ENCODE measurements at regions not wholly inside any gene's neighbourhood (a gene's known extent, or its start where the extent isn't known, plus 50 kb on each side); places are given as distances from the start of the nearest gene placed in this dataset.
"Not testable (repeated sequence)": the region's sequence is repeated elsewhere in the genome, so short reads cannot be mapped to it uniquely, and the experiment has no call there.

- no peak for DNase-seq (ENCODE audit: low read depth in 1 of 2, low spot score in 1 of 2)
- H3K27ac ChIP-seq (replicated peaks), result no peak overlapping the region
Measured at GRCh38 chr2:13698847-13699246, 933.7 kb upstream of the LRATD1 start.

GRCh38 chr2:13699939-13700338 lies 932.6 kb upstream of the LRATD1 start:
- H3K4me3 ChIP-seq (replicated peaks; ENCODE audit: insufficient read depth, low read length); DNase-seq (ENCODE audit: low read depth in 1 of 2, low spot score in 1 of 2); H3K27ac ChIP-seq (replicated peaks); H3K27me3 ChIP-seq (ENCODE audit: insufficient read depth, poor library complexity, severe bottlenecking): not testable (repeated sequence)

More at GRCh38 chr2:13698847-13699246, 933.7 kb upstream of the LRATD1 start:
- no peak overlapping the region for H3K4me3 ChIP-seq (replicated peaks; ENCODE audit: insufficient read depth, low read length)
- no peaks in the 10 kb centered on the region for H3K27me3 ChIP-seq (ENCODE audit: insufficient read depth, poor library complexity, severe bottlenecking)
- TF ChIP-seq CTCF (IDR thresholded peaks at IDR 0.05; ENCODE audit: insufficient read depth, low read length), result no peak
- no peak for TF ChIP-seq SPI1 (IDR thresholded peaks at IDR 0.05; ENCODE audit: borderline replicate concordance, low read depth)
- TF ChIP-seq GABPA (IDR thresholded peaks at IDR 0.05; ENCODE audit: low read depth), result no peak
- no peak for TF ChIP-seq REST (IDR thresholded peaks at IDR 0.05; ENCODE audit: insufficient replicate concordance, low read depth)
- no peak for TF ChIP-seq POLR2AphosphoS5 (IDR thresholded peaks at IDR 0.05; ENCODE audit: low read depth)

- no peak for DNase-seq (ENCODE audit: low read depth in 1 of 2, low spot score in 1 of 2)
- Histone ChIP-seq H3K4me3 (replicated peaks; ENCODE audit: insufficient read depth, low read length) (no peak overlapping the region), H3K27me3 (ENCODE audit: insufficient read depth, poor library complexity, severe bottlenecking) (no peaks in the 10 kb centered on the region), H3K27ac (replicated peaks) (no peak overlapping the region)
- TF ChIP-seq POLR2AphosphoS5 (IDR thresholded peaks at IDR 0.05; ENCODE audit: low read depth) (no peak), GABPA (IDR thresholded peaks at IDR 0.05; ENCODE audit: low read depth) (no peak), REST (IDR thresholded peaks at IDR 0.05; ENCODE audit: insufficient replicate concordance, low read depth) (no peak), CTCF (IDR thresholded peaks at IDR 0.05; ENCODE audit: insufficient read depth, low read length) (no peak), SPI1 (IDR thresholded peaks at IDR 0.05; ENCODE audit: borderline replicate concordance, low read depth) (no peak)
Measured at GRCh38 chr2:13711154-13711553, 921.4 kb upstream of the LRATD1 start.

- Histone ChIP-seq H3K4me3 (replicated peaks; ENCODE audit: insufficient read depth, low read length) (no peak overlapping the region), H3K27me3 (ENCODE audit: insufficient read depth, poor library complexity, severe bottlenecking) (no peaks in the 10 kb centered on the region), H3K27ac (replicated peaks) (no peak overlapping the region)
- DNase-seq (ENCODE audit: low read depth in 1 of 2, low spot score in 1 of 2), result no peak
- no peak for TF ChIP-seq GABPA (IDR thresholded peaks at IDR 0.05; ENCODE audit: low read depth)
- TF ChIP-seq SPI1 (IDR thresholded peaks at IDR 0.05; ENCODE audit: borderline replicate concordance, low read depth), result no peak
- TF ChIP-seq POLR2AphosphoS5 (IDR thresholded peaks at IDR 0.05; ENCODE audit: low read depth), result no peak
- no peak for TF ChIP-seq CTCF (IDR thresholded peaks at IDR 0.05; ENCODE audit: insufficient read depth, low read length)
- no peak for TF ChIP-seq REST (IDR thresholded peaks at IDR 0.05; ENCODE audit: insufficient replicate concordance, low read depth)
Measured at GRCh38 chr2:13714466-13714865, 918.1 kb upstream of the LRATD1 start.
